22Rv1 (cell line): ENCODE measurements at regions not wholly inside any gene's neighbourhood (a gene's known extent, or its start where the extent isn't known, plus 50 kb on each side); places are given as distances from the start of the nearest gene placed in this dataset.

Experiments
- CTCF ChIP-seq: fragments of 450-650 bp; IDR thresholded peaks from 2 replicates; pipeline ENCODE4 v1.5.1; 2017; ENCODE audit warnings: mild to moderate bottlenecking
- ZFX ChIP-seq: fragments of 450-650 bp; IDR thresholded peaks from 2 replicates; pipeline ENCODE4 v1.6.1; 2017; ENCODE audit warnings: antibody characterized with exemption, borderline replicate concordance

GRCh38 chr13:110802260-110802659, 88.8 kb downstream of the ING1 start:
- TF ChIP-seq CTCF (no peak), ZFX (no peak)
